Right lobe of liver (tissue), 4 donors: ENCODE measurements at regions not wholly inside any gene's neighbourhood (a gene's known extent, or its start where the extent isn't known, plus 50 kb on each side); places are given as distances from the start of the nearest gene placed in this dataset.

Experiments used
- CTCF ChIP-seq, 4 donors: fragments of 200-600 bp in 3 of 4; fragments of 450-650 bp in 1 of 4; IDR thresholded peaks; one replicate each; pipeline versions ENCODE4 v1.5.1 to v1.8.0; 2016 to 2022; ENCODE audit warnings: antibody characterized with exemption in 4 of 4, mild to moderate bottlenecking in 2 of 4
- POLR2A ChIP-seq: fragments of 450-650 bp; IDR thresholded peaks from one replicate; pipeline ENCODE4 v1.6.1; 2017; ENCODE audit warnings: antibody characterized with exemption, mild to moderate bottlenecking
- donor health status: DM: no; HTN: no; CAD: no.
- donor health status: DM: no; HTN: no; CAD: no.
- donor health status: DM: no; HTN: yes; CAD: no.

DNA sequence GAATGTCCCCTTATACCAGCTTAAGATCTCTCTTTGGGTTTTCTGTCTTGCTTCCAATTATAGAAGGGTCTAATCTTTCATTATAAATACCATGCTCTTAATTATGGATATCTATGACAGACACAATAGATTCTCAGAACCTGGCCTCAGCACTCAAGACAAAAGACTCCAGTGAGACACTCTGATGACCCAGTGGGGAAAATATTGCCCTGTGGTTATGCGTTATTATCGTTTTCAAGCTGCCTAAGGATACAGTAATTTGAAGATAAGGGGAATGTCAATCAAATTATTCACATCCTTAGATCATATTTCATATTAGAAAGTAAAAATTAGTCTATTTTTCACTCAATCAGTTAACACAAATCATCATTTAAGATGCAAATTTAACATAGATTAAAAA lies 748.8 kb downstream of the XPNPEP1 start:
- TF ChIP-seq POLR2A (no peak), CTCF (IDR thresholded peaks at IDR 0.05) (no peak)
